B cell (primary cell): ENCODE measurements at regions not wholly inside any gene's neighbourhood (a gene's known extent, or its start where the extent isn't known, plus 50 kb on each side); places are given as distances from the start of the nearest gene placed in this dataset.

Experiments
- CTCF ChIP-seq: fragments of 200-600 bp; IDR thresholded peaks from one replicate; pipeline ENCODE4 v1.8.0; 2022; ENCODE audit warnings: antibody characterized with exemption, mild to moderate bottlenecking
- EZH2 ChIP-seq: IDR thresholded peaks from 2 replicates; pipeline ENCODE4 v1.6.1; 2012; ENCODE audit warnings: borderline replicate concordance, low read depth, mild to moderate bottlenecking, moderate library complexity, low read length; ENCODE audit not compliant: insufficient read depth, poor library complexity, severe bottlenecking

DNA sequence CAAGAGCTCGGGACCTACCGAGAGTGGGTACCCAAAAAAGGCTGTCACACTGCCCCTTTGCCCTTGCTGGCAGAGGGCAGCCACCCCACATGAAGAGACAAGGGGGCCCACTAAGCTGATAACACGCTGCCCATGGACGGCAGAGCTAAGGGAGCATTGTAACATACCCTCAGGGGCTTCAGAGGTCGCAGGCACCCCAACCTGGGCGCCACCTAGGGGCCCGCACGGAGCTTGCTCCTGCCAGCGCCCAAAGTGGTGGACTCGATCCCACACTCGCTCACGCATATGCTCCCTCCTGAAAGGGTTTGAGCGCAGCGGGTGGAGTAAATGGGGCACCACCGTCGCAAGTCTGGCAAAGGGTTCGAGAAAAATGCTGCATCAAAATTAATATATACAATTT, 975.4 kb downstream of the ZPLD1 start:
- TF ChIP-seq CTCF (no peak), EZH2 (no peak)
